ENCODE measurements at regions not wholly inside any gene's neighbourhood (a gene's known extent, or its start where the extent isn't known, plus 50 kb on each side); places are given as distances from the start of the nearest gene placed in this dataset.

DNA sequence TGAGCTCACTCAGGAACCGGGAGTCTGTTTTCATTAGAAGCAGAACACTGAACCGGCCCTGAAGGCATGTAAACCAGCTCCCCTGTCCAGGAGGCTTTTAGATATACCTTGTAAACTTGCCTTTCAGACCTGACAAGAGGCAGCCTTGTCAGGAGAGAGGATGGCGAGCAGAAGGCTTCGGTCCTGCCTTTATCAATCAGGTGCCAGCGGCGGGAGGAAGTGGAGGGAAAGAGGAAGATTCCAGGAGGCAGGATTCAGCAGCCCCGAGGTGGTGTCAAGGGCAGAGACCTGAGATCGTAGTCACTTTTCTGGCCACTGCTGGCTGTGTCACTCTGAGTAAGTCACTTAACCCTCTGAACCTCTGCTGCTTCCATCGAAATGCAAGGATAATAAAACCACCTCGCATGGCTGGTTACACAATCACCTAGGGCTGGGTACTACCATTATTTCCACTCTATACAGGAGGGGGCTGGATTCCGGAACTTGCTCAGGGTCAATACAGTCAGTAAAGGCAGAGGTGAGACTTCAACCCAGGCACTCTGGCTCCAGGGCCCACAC is 181.0 kb downstream of the CHST1 start:
- DNase-seq (ENCODE audit: insufficient read length) (no peak), FAIRE-seq (no peak)
- no peak for TF ChIP-seq POLR2AphosphoS5 (IDR thresholded peaks at IDR 0.05; ENCODE audit: low read depth, low read length)
- TF ChIP-seq POLR2A (IDR thresholded peaks at IDR 0.05; ENCODE audit: low read depth, low read length): no peak
- no peak for TF ChIP-seq TAF1 (IDR thresholded peaks at IDR 0.05; ENCODE audit: borderline replicate concordance, low read depth, low read length)

DNA sequence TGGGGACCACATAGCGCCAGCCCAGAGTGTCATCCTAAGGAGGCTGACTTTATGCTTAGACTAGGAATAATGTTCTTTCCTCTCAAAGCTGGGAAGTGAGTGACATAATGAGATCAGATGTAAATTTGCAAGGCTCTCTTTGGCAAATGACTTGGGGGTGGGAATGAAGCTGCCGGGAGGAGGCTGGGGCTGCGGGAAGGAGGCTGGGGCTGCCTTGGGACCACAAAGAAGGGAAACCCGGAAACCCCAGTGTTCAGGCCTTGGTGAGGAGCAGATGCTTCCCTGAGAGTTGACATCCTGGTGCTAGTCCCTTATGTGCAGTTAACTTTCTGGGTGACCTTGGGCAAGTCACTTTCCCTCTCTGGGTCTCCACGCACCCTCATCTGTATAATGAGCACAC is 182.0 kb downstream of the CHST1 start:
- no peak for DNase-seq (ENCODE audit: insufficient read length)
- FAIRE-seq: no peak
- TF ChIP-seq TAF1 (IDR thresholded peaks at IDR 0.05; ENCODE audit: borderline replicate concordance, low read depth, low read length): no peak
- no peak for TF ChIP-seq POLR2A (IDR thresholded peaks at IDR 0.05; ENCODE audit: low read depth, low read length)
- TF ChIP-seq POLR2AphosphoS5 (IDR thresholded peaks at IDR 0.05; ENCODE audit: low read depth, low read length): no peak

DNA sequence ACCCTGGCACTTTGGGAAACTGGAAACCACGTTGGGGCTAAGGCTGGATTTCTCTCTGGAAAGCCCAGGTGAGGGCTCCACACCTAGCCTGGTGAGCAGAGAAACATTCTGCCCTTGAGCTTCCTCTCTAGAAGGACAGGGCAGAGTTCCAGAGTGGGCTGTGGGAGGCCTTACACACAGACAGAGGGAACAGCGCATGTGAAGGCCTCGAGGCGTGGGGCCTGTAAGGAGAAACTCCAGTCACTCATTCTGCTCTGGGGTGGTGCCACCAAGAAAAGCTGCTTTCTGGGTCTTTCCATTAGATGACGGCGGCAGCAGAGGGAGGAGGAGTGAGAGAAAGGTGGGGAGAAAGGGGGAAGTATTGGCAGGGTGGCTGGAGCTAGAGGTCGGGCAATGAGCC is 183.1 kb downstream of the CHST1 start:
- DNase-seq (ENCODE audit: insufficient read length) (no peak), FAIRE-seq (no peak)
- no peak for TF ChIP-seq TAF1 (IDR thresholded peaks at IDR 0.05; ENCODE audit: borderline replicate concordance, low read depth, low read length)
- TF ChIP-seq POLR2AphosphoS5 (IDR thresholded peaks at IDR 0.05; ENCODE audit: low read depth, low read length): no peak
- no peak for TF ChIP-seq POLR2A (IDR thresholded peaks at IDR 0.05; ENCODE audit: low read depth, low read length)

DNA sequence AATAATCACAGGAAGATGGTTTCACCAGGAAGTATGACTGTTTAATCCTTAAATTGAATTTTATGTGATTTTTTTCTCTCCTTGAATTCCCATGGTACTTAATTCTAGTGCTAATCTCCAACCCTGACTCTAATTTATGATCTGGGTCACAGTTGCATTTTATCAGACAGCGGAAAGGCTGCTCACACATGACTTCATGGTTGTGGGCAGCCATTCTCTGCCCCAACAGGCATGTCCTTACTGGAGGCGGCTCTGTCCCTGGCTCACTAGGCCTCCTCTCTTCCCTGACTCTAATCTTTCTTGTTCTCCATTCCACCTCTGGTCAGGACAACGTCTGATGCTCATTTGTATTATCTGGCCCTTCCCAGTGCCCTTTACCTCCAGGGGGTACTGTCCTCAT is 184.4 kb downstream of the CHST1 start:
- FAIRE-seq (no peak), DNase-seq (ENCODE audit: insufficient read length) (no peak)
- TF ChIP-seq POLR2A (IDR thresholded peaks at IDR 0.05; ENCODE audit: low read depth, low read length): no peak
- no peak for TF ChIP-seq TAF1 (IDR thresholded peaks at IDR 0.05; ENCODE audit: borderline replicate concordance, low read depth, low read length)
- no peak for TF ChIP-seq POLR2AphosphoS5 (IDR thresholded peaks at IDR 0.05; ENCODE audit: low read depth, low read length)

DNA sequence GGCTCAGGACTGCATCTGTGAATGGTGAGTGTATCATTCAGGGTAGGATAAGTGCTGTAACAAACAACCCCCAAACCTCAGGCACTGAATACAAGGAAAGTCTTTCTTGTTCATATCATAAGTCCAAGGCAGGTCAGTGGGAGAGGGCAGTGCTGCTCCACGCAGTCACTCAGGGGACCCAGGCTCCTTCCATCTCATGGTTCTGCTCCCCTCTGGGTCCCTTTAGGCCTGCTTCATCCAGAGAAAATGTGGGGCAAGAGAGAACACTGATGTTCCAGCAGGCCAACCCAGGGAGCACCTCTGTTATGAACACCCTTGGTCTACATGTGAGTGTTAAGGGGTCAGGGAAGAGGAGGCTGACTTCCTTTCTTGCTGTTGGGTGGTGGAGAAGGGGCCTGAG is 187.8 kb downstream of the CHST1 start:
- no peak for DNase-seq (ENCODE audit: insufficient read length)
- no peak for TF ChIP-seq TAF1 (IDR thresholded peaks at IDR 0.05; ENCODE audit: borderline replicate concordance, low read depth, low read length)
- TF ChIP-seq POLR2A (IDR thresholded peaks at IDR 0.05; ENCODE audit: low read depth, low read length): no peak
- no peak for TF ChIP-seq POLR2AphosphoS5 (IDR thresholded peaks at IDR 0.05; ENCODE audit: low read depth, low read length)
- FAIRE-seq: no peak

DNA sequence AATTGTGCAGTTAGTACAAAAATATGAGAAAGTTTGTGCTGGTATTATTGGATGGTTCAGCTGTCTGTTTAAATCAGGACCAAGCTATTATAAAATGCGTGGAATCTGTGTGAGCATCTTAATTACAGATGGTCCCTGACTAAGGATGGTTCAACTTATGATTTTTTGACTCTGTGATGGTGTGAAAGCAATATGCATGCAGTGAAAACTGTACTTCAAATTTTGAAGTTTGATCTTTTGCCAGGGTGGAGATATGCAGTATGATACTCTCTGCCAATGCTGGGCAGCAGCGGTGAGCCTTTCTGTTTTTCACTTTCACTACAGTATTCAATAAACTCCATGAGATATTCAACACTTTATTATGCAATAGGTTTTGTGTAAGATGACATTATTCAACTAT is 189.3 kb downstream of the CHST1 start:
- no peak for FAIRE-seq
- no peak for DNase-seq (ENCODE audit: insufficient read length)
- TF ChIP-seq POLR2A (IDR thresholded peaks at IDR 0.05; ENCODE audit: low read depth, low read length) (no peak), TAF1 (IDR thresholded peaks at IDR 0.05; ENCODE audit: borderline replicate concordance, low read depth, low read length) (no peak), POLR2AphosphoS5 (IDR thresholded peaks at IDR 0.05; ENCODE audit: low read depth, low read length) (no peak)

DNA sequence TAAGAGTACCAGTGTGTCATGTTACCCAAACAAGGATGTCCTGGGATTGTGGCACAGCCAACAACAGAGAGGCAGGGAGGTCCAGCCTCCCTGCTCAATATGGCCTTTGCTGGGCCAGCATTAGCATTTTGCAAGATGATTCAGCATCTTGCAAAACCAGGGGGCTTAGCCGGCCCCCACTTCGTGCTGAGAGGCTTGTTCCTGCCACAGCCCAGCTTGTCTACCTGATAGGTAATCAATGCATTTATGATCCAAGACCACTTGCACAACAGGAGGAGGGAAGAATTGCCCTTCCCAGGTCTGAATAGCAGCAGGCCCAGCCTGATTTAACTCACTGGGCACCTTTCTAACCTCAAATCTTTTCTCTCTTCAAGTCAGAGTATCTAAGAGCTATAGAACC is 189.0 kb upstream of the SYT13 start:
- no peak for DNase-seq (ENCODE audit: insufficient read length)
- no peak for TF ChIP-seq POLR2A (IDR thresholded peaks at IDR 0.05; ENCODE audit: low read depth, low read length)
- FAIRE-seq: no peak

DNA sequence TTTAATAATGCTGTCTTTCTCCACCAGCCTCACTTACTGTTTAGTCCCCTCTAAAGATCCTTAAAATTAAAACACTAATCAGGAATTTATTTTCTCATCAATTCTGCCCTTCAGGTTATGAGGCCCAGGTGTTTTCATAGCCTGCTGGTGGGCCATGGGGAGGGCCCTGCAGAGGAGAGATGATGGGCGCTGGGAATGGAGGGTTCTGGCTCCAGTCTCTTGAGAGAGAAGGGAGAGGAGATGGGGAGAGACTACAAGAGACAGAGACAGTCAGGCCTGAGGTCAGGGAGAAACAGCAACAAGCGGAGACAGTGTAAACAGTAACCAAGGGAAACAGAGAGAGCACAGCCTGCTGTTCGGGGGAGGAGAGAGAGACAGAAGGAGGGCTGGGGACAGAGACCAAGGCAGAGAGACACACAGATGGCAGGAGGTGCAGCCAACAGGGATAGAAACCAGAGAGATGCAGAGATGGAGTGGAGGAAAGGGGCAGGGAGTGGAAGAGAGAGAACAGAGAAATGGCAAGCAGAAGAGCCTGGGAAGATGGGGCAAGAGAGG is 187.3 kb upstream of the SYT13 start:
- TF ChIP-seq TAF1 (IDR thresholded peaks at IDR 0.05; ENCODE audit: borderline replicate concordance, low read depth, low read length) (no peak), POLR2AphosphoS5 (IDR thresholded peaks at IDR 0.05; ENCODE audit: low read depth, low read length) (no peak), POLR2A (IDR thresholded peaks at IDR 0.05; ENCODE audit: low read depth, low read length) (no peak)
- no peak for FAIRE-seq
- DNase-seq (ENCODE audit: insufficient read length): no peak

DNA sequence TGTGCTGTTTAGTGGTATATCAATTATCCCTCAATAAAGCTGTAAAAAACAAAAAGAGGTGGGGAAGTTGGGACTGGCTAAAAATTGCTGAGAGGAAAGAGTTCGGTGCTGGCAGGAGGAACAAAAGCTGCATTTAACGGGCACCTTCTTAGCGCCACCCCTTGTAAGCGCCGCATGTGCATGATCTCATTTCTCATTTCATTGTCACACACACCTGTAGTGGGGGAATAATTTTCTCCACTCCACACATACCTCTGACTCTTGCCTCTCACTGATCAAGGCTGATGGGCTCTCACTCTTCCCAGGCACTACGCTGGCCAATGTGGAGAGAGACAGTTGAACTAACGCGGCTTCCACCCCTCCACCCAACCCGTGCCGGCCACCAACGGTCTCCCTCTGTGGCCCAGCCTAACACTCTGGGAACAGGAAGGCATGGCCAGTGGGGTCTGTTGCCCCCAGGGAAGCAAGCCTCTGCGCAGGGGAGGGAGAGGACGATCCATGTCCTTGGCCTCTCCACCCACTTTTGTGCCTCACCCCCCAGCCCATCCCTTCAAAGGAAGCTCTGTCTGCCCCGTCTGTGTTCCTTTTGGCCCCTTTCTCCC is 186.7 kb upstream of the SYT13 start:
- no peak for TF ChIP-seq POLR2A (IDR thresholded peaks at IDR 0.05; ENCODE audit: low read depth, low read length)
- no peak for TF ChIP-seq TAF1 (IDR thresholded peaks at IDR 0.05; ENCODE audit: borderline replicate concordance, low read depth, low read length)
- TF ChIP-seq POLR2AphosphoS5 (IDR thresholded peaks at IDR 0.05; ENCODE audit: low read depth, low read length): no peak
- no peak for FAIRE-seq
- no peak for DNase-seq (ENCODE audit: insufficient read length)

DNA sequence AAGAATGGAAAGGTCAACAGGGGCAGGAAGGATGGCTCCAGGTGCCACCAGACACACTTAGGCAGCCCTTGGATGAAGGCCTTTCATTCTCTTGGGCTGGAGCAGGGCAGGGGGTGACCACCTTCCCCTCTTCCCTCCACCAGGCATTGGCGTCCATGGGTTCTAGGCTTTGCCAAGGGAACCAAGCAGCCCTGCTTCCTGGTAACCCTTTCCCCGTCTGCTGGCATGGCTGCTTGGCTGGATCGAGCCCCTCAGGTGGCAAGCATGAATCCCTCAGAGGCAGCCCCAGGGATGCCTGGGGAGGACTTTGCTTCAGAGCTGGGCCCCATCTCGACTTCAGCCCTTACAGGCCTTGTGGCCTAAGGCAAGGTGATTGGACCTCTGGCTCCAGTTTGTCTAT is 185.1 kb upstream of the SYT13 start:
- FAIRE-seq: no peak
- no peak for DNase-seq (ENCODE audit: insufficient read length)
- TF ChIP-seq POLR2AphosphoS5 (IDR thresholded peaks at IDR 0.05; ENCODE audit: low read depth, low read length) (no peak), TAF1 (IDR thresholded peaks at IDR 0.05; ENCODE audit: borderline replicate concordance, low read depth, low read length) (no peak), POLR2A (IDR thresholded peaks at IDR 0.05; ENCODE audit: low read depth, low read length) (no peak)

DNA sequence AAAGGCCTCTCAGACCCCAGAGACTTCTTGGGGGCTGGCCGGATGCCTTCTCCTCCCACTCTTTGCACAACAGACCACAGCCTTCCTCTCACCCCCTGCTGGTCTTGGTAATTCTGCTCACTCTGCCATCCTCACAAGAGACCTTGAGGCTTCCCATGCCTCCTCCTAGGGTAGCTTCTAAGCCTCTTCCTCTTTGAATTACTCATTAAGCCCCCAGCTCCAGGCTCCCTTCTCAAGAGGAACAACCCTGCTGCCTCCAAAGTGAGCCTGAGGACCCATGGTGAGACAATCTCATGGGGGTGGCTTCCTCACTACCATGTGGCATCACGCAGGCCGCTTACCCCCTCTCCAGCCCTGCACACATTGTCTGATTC is 184.6 kb upstream of the SYT13 start:
- TF ChIP-seq POLR2A (IDR thresholded peaks at IDR 0.05; ENCODE audit: low read depth, low read length) (no peak), TAF1 (IDR thresholded peaks at IDR 0.05; ENCODE audit: borderline replicate concordance, low read depth, low read length) (no peak), POLR2AphosphoS5 (IDR thresholded peaks at IDR 0.05; ENCODE audit: low read depth, low read length) (no peak)
- no peak for DNase-seq (ENCODE audit: insufficient read length)
- FAIRE-seq: no peak

DNA sequence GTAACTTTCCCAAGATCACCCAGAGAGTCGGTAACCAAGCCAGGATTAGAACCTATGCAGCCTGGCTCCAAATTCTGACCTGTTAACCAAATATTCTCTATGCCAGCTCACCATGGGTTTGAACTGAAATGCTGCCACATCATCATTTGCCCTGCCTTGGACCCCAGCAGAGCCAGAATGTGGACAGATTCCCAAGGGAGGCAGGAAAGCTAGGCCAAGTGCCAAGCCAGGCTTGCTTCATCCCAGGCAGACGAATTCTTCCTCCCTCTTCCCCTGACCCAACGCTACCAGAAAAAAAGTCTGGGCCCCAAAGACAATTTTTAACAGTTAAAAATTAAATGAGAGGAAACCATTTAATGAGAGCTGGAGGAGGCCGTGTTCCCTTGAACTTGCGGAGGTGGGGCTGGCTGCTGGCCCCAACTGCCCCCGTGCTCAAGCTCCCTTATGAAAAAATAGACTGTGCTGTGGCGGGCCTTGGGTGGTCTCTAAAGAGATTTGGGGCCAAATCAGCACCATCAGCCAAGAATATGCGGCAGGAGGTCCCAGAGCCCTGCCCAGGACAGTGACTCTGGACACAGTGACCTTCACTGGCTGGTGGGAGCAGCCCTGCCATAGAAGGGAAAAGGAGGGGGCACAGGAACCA is 184.1 kb upstream of the SYT13 start:
- TF ChIP-seq POLR2A (IDR thresholded peaks at IDR 0.05; ENCODE audit: low read depth, low read length) (no peak), TAF1 (IDR thresholded peaks at IDR 0.05; ENCODE audit: borderline replicate concordance, low read depth, low read length) (no peak), POLR2AphosphoS5 (IDR thresholded peaks at IDR 0.05; ENCODE audit: low read depth, low read length) (no peak)
- no peak for DNase-seq (ENCODE audit: insufficient read length)
- no peak for FAIRE-seq

All from GM12892 (cell line).